ENCODE measurements at regions not wholly inside any gene's neighbourhood (a gene's known extent, or its start where the extent isn't known, plus 50 kb on each side); places are given as distances from the start of the nearest gene placed in this dataset.

DNA sequence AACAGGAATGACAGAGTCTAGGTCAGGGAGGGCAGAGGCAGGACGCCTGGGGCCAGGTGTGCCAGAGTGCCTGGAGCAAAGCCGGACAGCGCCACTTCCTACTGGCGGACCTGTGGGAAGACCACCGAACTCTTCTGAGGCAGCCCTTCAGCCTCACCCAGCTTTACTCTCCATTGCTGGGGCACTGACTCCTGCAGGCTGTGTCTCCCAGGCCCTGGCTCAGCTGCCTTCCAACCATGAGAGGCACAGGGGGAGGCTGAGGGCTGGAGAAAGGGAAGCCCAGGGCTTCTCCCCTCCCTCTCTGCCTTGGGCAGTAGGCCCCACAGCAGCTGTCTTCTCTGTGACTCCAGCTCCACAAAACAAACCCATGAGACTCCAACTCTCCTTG lies 139.6 kb upstream of the UNC5B start:
- CTCF ChIA-PET (ENCODE audit: low intra/inter-chr PET ratio) = no interaction called here
- no peak overlapping the region for H2AFZ ChIP-seq (ENCODE audit: low read depth, low read length)
- H3K4me2 ChIP-seq (ENCODE audit: insufficient read depth, low read length) = no peak overlapping the region
- DNase-seq (ENCODE audit: extremely low read depth in 1 of 4, low spot score in 3 of 4) (no peak), FAIRE-seq (no peak), ATAC-seq (no peak)
- TF ChIP-seq, protein P1, sequence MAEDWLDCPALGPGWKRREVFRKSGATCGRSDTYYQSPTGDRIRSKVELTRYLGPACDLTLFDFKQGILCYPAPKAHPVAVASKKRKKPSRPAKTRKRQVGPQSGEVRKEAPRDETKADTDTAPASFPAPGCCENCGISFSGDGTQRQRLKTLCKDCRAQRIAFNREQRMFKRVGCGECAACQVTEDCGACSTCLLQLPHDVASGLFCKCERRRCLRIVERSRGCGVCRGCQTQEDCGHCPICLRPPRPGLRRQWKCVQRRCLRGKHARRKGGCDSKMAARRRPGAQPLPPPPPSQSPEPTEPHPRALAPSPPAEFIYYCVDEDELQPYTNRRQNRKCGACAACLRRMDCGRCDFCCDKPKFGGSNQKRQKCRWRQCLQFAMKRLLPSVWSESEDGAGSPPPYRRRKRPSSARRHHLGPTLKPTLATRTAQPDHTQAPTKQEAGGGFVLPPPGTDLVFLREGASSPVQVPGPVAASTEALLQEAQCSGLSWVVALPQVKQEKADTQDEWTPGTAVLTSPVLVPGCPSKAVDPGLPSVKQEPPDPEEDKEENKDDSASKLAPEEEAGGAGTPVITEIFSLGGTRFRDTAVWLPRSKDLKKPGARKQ (CRISPR knock-in tag; IDR thresholded peaks at IDR 0.05) = no peak
- H3K9ac ChIP-seq (ENCODE audit: insufficient read depth in 1 of 2, low read depth in 2 of 2, low read length in 2 of 2) = no peak overlapping the region; a peak in 1 of 4 replicates
- no TSS peak for BruUV-seq (replicated peaks)
- WGBS (ENCODE audit: insufficient coverage, low coverage, missing lambda C conversion rate) = 2% methylated on average over 5 of the region's 5 CpGs
- no peak overlapping the region for H3K27ac ChIP-seq (ENCODE audit: extremely low read depth, low read depth, low read length)
- no peaks in the 10 kb centered on the region for H3K9me1 ChIP-seq (ENCODE audit: control insufficient read depth, insufficient read depth, low read length)
- H4K20me1 ChIP-seq (replicated peaks; ENCODE audit: control insufficient read depth, insufficient read depth, low read length) = peaks cover 51% of the 10 kb centered on the region
- H3K4me1 ChIP-seq (replicated peaks in 1 of 2; ENCODE audit: control insufficient read depth in 2 of 2, insufficient read depth in 2 of 2, low read length in 2 of 2) = no peaks in the 10 kb centered on the region
- H3K79me2 ChIP-seq (ENCODE audit: control insufficient read depth, insufficient read depth, low read length) = no peaks in the 10 kb centered on the region
- no peaks in the 10 kb centered on the region for H3K36me3 ChIP-seq (ENCODE audit: control insufficient read depth, insufficient read depth, low read length)
- H3K4me3 ChIP-seq = no peak overlapping the region
- POLR2A ChIA-PET = interaction anchor here (1.2 to 1.3 kb wide), 2 partner anchors 9 to 12 kb away, joined by 3 to 4 read pairs; no protein-coding TSS in a partner anchor
- H3K27me3 ChIP-seq (ENCODE audit: control insufficient read depth in 2 of 2, insufficient read depth in 2 of 2, low read length in 2 of 2) = peaks cover 47 to 91% of the 10 kb centered on the region in 2 experiments
- in situ Hi-C loops (cut with MboI) = no loop called here
- intact Hi-C loops (cut with micrococcal nuclease) = no loop called here
- H3K9me3 ChIP-seq (replicated peaks; ENCODE audit: control insufficient read depth, insufficient read depth, low read depth, low read length) = no peaks in the 10 kb centered on the region

DNA sequence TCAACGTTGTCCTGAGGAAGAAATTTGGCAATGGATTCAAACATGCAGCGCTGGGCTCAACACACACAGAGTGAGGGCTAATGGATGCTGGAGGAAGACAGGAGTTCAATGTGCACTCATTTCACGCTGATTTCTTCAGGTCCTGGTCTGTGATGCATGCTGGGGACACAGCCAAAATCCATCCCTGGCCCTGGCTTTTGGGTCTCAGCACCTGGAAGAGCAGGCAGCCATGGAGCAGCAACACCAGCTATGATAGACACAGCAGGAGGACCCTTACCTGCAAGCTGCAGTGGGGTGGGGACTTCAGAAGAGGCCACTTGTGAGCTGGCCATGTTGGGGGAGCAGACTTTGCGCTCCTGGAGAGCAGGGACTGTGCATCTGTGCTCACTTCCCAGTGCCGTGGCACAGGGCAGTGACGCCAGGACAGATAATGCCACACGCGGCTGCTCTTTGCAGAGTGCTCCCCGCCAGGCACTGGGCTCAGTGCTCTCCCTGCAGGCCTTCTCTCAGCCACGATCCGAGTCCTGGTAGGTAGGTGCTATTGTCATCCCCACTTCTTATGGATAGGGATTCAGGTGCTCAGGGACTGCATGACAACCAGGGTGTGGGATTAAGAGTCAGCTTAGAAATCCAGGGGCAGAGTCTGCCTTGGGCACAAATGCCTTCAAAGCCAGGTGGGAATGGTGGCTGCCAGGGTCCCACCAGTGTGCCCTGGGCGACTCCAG lies 138.8 kb upstream of the UNC5B start:
- under 1% methylated on average over 12 of the region's 12 CpGs for WGBS (ENCODE audit: insufficient coverage, low coverage, missing lambda C conversion rate)
- Histone ChIP-seq H3K79me2 (ENCODE audit: control insufficient read depth, insufficient read depth, low read length) (no peaks in the 10 kb centered on the region), H3K9ac (ENCODE audit: insufficient read depth in 1 of 2, low read depth in 2 of 2, low read length in 2 of 2) (no peak overlapping the region), H3K4me1 (replicated peaks in 1 of 2; ENCODE audit: control insufficient read depth in 2 of 2, insufficient read depth in 2 of 2, low read length in 2 of 2) (no peaks in the 10 kb centered on the region), H3K27me3 (ENCODE audit: control insufficient read depth in 2 of 2, insufficient read depth in 2 of 2, low read length in 2 of 2) (peaks cover 47 to 94% of the 10 kb centered on the region in 2 experiments), H3K4me2 (ENCODE audit: insufficient read depth, low read length) (no peak overlapping the region), H3K9me3 (replicated peaks; ENCODE audit: control insufficient read depth, insufficient read depth, low read depth, low read length) (no peaks in the 10 kb centered on the region), H3K36me3 (ENCODE audit: control insufficient read depth, insufficient read depth, low read length) (no peaks in the 10 kb centered on the region), H3K4me3 (no peak overlapping the region), H2AFZ (ENCODE audit: low read depth, low read length) (no peak overlapping the region), H3K9me1 (ENCODE audit: control insufficient read depth, insufficient read depth, low read length) (no peaks in the 10 kb centered on the region), H3K27ac (ENCODE audit: extremely low read depth, low read depth, low read length) (no peak overlapping the region), H4K20me1 (replicated peaks; ENCODE audit: control insufficient read depth, insufficient read depth, low read length) (peaks cover 53% of the 10 kb centered on the region)
- in situ Hi-C loops (cut with MboI) (no loop called here), intact Hi-C loops (cut with micrococcal nuclease) (no loop called here)
- BruUV-seq (replicated peaks) = no TSS peak
- POLR2A ChIA-PET = interaction anchor here (0.6 to 1.3 kb wide), 4 partner anchors 9 to 176 kb away, joined by 3 to 4 read pairs (median 3); no protein-coding TSS in a partner anchor
- CTCF ChIA-PET (ENCODE audit: low intra/inter-chr PET ratio) = no interaction called here
- FAIRE-seq (no peak), ATAC-seq (no peak), DNase-seq (ENCODE audit: extremely low read depth in 1 of 4, low spot score in 3 of 4) (no peak)
- TF ChIP-seq, protein P2, sequence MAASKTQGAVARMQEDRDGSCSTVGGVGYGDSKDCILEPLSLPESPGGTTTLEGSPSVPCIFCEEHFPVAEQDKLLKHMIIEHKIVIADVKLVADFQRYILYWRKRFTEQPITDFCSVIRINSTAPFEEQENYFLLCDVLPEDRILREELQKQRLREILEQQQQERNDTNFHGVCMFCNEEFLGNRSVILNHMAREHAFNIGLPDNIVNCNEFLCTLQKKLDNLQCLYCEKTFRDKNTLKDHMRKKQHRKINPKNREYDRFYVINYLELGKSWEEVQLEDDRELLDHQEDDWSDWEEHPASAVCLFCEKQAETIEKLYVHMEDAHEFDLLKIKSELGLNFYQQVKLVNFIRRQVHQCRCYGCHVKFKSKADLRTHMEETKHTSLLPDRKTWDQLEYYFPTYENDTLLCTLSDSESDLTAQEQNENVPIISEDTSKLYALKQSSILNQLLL (CRISPR knock-in tag; IDR thresholded peaks at IDR 0.05; ENCODE audit: borderline replicate concordance) = no peak
- no peak for TF ChIP-seq NCOA6 (IDR thresholded peaks at IDR 0.05)
- TF ChIP-seq ZNF668 (CRISPR knock-in tag; IDR thresholded peaks at IDR 0.05) = no peak
- no peak for TF ChIP-seq RHOXF2B (CRISPR knock-in tag; conservative IDR thresholded peaks at IDR 0.05)
- TF ChIP-seq ZZZ3 (IDR thresholded peaks at IDR 0.05) = no peak
- no peak for TF ChIP-seq ZNF583 (CRISPR knock-in tag; IDR thresholded peaks at IDR 0.05)
- TF ChIP-seq SIN3B (IDR thresholded peaks at IDR 0.05; ENCODE audit: low read depth) = no peak
- TF ChIP-seq ZNF444 (CRISPR knock-in tag; IDR thresholded peaks at IDR 0.05) = no peak
- TF ChIP-seq MCM7 (IDR thresholded peaks at IDR 0.05) = no peak
- TF ChIP-seq FOXK2 (conservative IDR thresholded peaks at IDR 0.05 in 1 of 2, IDR thresholded peaks at IDR 0.05 in 1 of 2; ENCODE audit: low read depth in 2 of 2) = no peak
- no peak for TF ChIP-seq TRIM24 (IDR thresholded peaks at IDR 0.05)

All from K562 (cell line).